Retina (tissue), 1 donor: ENCODE measurements at regions not wholly inside any gene's neighbourhood (a gene's known extent, or its start where the extent isn't known, plus 50 kb on each side); places are given as distances from the start of the nearest gene placed in this dataset.
"Not testable (repeated sequence)": the region's sequence is repeated elsewhere in the genome, so short reads cannot be mapped to it uniquely, and the experiment has no call there.

ENCODE experiments used
- DNase-seq: peaks from one replicate; pipeline ENCODE4 v3.0.0-alpha.2; 2016

DNA sequence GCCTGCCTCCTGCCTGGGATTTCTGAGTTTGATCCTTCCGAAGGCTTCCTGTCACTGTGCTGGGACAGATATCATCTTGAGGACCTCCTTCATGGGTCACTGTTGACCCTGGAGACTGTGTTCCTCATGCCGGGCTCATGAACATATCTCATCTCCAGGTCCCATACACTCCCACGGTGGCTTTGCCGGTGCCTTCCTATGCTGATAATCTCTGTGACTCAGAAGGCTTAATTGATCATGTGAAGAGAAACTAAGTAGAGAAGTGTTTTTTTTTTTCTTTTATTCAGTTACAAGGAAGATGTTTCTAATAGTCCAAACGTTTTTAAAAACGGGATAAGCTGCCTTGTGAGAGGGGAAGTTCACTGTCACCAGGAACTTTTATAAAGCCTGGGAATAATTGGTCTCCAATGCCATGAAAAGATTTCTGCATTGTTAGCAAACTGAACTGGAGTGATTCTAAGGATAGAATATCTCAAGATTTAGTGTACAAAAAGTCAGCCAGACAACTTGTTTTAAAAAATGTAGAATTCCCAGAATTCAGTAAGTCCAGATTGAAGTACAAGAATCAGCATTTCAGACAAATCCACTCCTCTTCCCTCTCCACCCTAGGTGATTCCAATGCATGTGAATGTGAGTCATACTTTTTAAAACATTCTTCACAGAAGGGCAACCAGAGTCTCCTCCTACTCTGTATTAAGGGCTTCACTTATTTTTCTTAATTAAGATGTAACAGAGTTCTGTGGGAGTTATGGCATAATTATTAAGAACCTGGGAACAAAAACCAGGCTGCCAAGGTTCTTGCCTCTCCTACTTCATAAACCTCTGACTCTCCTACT lies 139.8 kb upstream of the LGR5 start:
- no peak for DNase-seq

DNA sequence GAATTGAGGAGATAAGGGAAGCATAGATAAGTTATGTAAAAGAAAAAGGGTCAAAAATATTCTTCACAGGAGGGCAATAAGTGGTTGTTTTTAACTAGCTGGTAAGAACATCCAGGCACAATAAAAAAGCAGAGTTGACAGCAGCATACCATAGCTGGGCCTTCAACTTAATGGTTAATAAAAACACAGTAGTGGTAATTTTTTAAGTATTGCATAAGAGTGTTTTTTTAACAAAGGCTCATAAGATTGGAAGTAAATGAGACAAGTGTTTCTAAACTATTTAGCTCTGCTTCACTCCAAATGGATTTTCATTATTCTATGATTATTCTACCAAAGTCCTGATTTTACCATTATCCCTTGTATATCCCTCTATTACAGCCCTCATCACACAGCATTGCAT lies 140.1 kb upstream of the TSPAN8 start:
- DNase-seq = no peak

DNA sequence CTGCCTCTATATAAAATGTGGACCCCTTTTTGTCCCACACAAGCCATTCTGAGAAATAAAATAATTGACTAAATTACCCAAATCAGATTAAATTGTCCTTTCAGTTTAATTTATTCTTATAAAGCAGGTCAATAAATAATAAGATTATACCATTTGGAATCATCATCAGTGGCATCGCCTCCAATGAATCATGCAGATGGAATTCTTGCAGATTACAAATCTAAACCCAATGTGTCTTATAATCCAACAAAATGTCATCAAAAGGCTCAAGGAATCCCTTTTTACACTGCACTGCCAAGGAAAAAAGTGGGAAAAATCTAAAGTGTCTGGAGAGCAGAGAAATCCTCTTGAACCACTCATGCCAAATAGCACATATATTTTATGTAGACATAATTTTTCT lies 138.2 kb upstream of the TSPAN8 start:
- no peak for DNase-seq

DNA sequence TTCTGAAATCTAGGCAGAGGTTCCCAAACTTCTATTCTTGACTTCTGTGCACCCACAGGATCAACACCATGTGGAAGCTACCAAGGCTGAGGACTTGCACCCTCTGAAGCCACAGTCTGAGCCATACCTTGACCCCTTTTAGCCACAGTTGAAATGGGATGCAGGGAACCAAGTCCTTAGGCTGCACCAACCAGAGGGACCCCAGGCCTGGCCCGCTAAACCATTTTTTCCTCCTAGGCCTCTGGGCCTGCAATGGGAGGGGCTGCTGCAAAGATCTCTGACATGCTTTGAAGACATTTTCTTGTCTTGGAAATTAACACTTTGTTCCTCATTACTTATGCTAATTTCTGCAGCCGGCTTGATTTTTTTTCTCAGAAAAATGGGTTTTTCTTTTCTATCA lies 133.9 kb upstream of the TSPAN8 start:
- DNase-seq = no peak

DNA sequence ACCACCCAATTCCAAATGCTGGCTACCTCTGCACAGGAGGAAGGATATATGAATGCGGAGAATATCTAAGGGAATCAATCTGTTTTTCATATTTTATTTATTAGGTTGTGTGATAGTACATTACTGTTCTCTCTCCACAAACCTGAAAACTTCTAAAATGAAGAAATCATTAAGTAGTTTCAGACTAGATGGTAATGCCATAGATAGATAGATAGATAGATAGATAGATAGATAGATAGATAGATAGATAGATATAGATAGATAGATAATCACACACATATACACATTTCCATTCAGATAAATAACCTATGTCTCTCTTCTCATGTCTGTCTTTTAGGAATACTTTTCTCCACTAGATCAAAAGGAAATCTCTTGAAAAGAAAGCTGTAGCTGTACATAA lies 126.1 kb upstream of the TSPAN8 start:
- DNase-seq = no peak

DNA sequence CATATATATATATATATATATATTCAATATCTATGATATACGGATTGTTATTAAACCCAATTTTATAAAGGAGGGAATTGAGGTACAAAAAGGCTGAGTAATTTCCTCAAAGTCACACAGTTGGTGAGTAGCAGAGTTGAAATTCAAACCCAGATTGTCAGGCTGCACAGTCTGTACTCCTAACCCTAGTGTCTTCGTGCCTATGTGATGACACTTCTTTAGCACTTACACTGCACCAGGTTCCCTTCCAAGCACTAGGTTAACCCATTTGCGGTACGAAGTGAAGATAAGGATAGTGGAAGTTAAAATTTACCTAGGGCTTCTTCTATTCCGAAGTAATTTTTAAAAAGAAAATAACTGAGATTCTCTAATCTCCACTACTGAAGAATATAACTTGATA lies 125.1 kb upstream of the TSPAN8 start:
- no peak for DNase-seq

DNA sequence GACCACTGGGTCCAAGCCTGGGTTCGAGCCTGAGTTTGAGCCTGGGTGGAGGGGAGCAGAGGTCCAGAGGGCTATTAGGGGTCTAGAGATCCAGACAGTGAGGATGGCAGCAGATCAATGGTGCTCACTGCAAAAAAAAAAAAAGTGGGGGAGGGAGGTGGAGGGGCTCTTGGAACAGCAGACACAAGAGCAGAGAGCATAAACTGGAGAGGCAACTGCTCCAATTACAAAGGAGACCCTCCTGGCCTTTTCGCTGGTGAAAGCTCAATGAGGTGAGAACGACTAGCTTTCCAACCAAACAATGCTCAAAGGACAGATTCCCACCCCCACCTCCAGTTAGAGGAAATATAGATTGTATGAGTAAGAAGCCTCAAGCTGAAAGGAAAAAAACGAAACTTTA lies 124.2 kb upstream of the TSPAN8 start:
- no peak for DNase-seq

DNA sequence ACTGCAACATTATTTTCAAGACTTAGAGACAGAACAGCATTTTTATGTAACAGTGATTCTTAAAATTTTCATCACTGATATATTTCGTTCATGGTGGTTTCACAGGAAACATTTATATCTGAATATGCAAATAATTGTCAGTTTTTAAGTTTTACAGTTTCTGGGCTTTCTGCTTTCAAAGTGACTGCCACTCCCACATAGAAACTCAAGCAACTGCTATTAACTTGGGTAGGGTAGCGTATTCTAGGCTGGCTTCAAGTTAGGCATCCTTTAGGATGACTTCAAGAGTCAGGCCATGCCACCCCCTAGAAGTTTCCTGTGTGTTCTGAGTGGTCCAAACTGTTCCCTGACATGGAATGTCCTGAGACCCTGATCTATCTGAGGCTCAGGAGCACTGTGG lies 123.6 kb upstream of the TSPAN8 start:
- DNase-seq = no peak

DNA sequence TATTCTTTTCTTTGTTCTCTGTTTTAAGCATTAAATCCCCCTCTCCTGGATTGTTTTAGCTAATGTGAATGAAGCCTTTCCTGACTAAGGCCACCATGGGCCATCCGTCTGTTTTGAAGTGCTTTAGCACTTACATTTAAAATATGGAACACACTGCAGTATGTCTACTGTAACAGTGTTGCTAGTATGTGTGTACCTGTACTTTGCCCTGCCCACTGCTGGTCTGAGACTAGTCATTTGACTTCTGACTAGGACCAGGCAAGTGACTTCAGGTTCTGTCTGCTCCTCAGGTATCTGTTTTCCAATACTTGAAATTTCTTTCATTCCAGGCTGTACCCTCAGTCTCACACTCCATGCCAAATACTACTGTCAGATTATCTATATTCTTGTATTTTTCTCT lies 120.1 kb upstream of the TSPAN8 start:
- DNase-seq = no peak

DNA sequence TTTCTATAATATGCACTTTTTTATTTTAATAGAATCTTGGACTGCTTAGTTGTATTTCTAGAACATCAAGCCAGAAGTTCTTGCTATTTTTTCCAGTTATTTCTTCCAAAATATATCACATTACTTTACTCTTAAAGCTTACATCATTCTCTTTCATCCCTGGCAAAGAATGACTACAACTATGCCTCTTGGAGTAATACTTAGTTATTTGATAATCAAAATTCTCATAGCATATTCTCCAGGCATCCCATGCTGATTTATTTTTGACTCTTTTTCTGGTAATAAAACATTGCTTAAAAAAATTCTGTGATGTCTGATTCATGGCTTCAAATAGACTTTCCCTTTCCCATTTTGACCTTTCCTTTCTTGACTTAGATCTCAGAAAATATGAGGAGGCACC lies 118.7 kb upstream of the TSPAN8 start:
- no peak for DNase-seq

DNA sequence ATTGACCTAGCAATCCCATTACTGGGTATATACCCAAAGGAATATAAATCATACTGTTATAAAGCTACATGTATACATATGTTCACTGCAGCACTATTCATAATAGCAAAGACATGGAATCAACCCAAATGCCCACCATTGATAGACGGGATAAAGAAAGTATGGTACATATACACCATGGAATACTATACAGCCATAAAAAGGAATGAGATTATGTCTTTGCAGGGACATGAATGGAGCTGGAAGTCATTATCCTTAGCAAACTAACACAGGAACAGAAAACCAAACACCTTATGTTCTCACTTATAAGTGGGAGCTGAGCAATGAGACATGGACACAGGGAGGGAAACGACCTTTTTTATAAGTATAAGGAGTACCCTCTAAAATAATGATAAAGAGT lies 113.0 kb upstream of the TSPAN8 start:
- not testable (repeated sequence) for DNase-seq

DNA sequence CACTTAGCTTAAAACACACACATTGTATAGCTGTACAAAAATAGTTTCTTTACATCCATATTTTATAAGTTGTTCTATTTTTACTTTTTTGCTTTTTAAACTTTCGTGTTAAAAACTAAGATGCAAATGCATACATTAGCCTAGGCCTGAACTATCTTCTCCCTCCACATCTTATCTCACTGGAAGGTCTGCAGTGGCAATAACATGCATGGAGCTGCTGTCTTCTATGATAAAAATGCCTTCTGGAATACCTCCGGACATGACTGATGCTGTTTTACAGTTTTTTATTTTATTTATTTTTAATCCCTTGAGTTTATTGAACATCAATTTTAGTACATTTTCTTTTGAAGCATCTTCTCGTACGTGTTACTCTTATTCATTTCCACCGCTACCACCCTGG lies 112.3 kb upstream of the TSPAN8 start:
- DNase-seq = no peak

DNA sequence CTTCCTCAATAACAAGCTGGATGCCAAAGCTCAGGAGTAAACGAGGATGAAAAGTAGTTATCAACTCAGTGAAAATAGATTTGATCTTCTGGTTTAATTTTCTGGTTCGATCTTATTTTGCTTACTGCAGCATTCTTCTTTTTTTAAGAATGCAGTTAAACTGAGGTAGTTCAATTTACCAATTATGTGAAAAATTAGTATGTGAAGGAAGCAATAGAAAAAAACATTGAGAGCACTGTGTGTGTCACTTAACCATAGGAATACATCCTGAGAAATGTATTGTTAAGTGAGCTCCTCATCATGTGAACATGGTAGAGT lies 111.4 kb upstream of the TSPAN8 start:
- no peak for DNase-seq

DNA sequence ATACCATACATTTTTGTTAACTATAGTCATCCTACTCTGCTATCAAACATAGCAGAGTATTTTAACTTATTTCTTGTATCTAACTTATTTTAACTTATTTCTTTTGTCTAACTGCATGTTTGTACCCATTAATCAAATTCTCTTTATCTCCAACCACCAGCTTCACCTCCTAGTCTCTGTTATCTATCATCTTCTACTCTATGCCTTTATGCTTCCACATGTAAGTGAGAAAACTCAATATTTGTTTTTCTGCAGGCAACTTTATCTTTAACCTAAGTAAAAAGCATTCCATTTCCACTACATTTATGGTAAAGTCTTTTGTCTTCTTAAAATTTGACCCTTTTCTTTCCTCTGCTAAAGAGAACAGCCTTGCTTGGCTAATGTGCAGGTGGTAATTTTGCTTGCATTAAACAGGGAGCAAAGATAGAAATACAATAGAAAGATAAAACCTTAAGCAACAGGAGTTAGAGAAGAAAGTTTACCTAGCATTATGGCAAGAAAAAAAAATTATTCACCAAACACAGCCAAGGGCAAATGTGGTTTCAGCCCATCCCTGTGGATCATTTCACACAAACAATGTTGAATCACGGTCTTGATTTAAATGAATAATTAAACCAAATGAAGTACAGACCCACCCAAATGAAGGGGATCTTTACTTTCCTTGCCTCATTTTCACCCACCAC lies 110.9 kb upstream of the TSPAN8 start:
- no peak for DNase-seq

DNA sequence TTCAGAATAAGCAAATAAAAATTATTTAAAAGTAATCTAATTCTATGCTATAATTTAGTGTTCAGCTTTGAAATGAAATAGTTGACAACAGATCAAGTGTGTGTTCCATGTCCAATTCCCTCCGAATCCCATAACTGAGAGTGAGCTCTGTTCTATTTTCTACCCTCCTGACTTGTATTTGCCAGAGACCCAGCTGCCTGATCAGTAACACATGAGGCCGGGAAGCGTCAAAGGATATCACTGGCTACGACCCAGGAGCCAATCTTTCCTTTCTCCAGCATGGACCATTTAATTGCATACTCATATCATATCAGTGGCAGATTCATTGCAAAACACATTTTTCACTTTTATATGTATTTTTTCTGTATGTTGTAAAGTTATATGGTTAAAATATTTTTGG lies 108.8 kb upstream of the TSPAN8 start:
- no peak for DNase-seq

DNA sequence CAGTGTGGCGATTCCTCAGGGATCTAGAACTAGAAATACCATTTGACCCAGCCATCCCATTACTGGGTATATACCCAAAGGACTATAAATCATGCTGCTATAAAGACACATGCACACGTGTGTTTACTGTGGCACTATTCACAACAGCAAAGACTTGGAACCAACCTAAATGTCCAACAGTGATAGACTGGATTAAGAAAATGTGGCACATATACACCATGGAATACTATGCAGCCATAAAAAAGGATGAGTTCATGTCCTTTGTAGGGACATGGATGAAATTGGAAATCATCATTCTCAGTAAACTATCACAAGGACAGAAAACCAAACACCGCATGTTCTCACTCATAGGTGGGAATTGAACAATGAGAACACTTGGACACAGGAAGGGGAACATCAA lies 107.9 kb upstream of the TSPAN8 start:
- not testable (repeated sequence) for DNase-seq

DNA sequence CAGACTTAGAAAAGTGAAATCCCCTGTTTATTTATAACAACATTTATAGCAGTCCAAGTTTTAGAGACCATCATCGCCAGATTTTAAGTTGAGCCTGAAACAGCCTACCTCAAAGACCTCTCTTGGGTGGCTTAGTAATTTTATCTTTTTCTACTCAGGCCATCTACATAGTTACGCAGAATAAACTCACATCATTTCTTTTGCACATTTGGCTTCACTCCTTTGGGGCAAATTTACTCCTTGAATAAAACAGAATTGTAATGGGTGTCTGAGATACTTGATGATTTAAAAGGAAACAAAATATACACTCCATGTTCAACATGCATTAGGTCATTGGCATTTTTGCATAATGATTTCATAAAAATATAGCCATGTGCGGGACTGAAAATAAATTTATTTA lies 104.7 kb upstream of the TSPAN8 start:
- DNase-seq = no peak

DNA sequence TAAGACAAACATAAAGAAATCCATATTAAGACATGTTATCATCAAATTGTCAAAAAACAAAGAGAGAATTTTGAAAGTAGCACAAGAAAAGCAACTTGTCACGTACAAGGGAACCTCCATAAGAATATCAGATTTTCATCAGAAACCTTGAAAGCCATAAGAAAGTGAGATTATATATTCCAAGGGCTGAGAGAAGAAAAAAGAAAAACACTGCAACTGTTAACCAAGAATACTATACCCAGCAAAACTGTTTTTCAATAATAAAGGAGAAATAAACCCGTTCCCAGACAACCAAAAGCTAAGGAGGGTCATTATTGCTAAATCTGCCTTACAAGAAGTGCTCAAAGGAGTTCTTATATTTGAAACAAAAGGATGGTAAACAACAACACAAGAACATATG lies 94.7 kb upstream of the TSPAN8 start:
- no peak for DNase-seq

DNA sequence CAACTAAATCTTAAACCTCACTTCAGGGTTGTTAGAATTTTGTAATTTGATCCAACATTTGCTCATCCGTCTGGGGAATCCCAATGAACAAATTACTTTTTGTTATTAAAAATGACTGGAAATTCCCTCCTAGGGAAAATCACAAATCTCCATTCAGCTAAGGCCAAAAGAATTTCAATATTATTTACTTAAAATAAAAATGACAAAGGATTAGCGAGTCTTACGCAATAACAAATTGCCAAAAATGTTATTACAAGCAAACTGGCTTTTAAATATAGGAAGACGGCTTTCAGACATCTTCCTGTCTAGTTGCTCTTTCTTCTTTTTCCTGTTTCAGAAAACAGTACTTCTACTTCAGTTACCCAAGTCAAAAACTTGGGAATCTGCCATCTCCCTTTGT lies 92.4 kb upstream of the TSPAN8 start:
- DNase-seq = no peak

DNA sequence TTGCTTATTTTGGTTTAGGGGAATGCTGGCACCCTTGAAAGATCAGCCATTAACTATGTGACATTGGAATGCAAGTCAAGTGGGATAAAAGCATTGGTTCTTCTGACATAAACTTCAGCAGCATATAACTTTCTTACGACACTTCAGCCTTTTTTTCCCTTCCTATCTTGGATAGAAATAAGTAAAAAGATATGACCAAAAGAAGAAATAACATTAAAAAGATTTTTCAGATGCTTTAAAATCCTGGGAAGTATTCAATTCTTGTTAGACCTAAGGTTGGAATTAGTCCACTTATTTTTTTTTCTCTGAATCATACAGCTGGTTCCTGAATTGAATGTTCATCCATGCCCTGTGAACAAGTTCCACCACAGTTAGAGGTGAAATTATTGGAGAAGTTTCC lies 85.6 kb upstream of the TSPAN8 start:
- DNase-seq = no peak

DNA sequence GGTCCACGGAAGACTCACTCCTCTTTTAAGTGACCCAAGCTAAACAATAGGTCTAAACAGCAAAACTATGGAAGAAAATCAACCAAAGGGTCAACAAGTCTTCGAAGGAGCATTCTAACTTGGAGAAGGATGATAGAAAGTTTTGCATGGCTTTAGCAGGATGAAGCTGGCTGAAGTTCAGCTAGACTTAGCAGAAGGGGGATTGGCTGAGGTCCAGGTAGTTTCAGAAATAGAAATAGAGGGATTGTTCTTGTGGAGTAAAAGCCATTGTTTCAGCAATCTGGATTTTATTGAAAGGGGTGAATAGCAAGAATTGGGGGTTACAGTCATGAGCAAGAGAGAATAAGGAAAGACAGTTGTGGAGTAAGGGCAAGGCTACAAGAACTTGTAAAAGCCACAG lies 84.7 kb upstream of the TSPAN8 start:
- DNase-seq = no peak

DNA sequence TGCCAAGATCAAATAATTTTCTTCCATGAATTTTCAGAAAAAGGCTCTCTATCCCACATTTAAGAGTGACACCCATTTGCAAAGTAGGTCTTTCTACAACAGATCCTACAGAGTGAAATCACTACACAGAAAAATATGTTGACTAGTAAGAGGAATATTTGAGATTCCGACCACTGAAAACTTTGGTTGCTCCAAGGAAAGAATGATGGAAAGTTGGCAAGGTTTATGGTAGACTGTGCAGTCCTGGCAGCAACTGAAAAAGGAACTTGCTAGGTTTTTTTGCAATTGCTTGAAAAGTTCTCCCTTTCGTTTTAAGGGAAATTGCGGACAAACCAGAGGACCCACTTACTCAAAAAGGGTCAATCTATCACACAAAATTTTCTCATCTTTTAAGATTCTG lies 83.1 kb upstream of the TSPAN8 start:
- no peak for DNase-seq

DNA sequence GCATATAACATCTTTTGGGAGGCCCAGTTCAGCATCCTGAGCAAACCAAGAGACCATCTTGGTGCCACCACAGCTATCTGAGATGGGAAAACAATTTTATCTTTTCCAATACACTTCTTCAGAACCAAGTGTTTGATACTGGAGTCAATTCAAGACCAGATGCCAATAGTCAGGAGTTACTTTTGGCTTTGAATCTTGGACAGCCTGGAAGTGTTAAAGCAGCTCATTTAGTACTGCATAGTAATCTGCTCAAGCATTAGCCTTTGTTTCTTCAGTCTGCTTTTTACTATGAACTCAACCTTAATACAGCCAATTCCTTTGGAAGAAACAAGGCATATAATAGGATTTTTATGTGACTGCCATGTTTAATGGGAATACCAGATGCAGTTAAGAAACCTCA lies 81.9 kb upstream of the TSPAN8 start:
- no peak for DNase-seq

DNA sequence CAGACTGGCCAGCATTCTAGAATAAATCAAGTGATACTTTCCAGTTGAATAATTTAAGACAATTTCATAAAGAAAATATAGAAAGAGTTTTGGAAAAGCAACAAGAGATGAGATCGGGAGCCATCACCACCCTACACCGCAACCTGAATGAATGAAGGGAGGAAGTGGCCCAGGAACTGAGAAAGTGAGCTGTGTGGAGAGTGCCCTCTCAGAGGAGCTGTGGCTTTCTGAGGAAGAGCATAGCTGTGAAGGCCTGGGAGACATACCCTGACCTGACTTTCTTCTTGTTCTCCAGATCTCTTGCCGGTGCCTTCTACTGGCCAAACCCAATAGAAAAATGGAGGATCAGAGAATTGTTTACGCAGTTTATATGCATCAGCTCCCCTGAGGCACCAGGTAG lies 79.3 kb upstream of the TSPAN8 start:
- no peak for DNase-seq

DNA sequence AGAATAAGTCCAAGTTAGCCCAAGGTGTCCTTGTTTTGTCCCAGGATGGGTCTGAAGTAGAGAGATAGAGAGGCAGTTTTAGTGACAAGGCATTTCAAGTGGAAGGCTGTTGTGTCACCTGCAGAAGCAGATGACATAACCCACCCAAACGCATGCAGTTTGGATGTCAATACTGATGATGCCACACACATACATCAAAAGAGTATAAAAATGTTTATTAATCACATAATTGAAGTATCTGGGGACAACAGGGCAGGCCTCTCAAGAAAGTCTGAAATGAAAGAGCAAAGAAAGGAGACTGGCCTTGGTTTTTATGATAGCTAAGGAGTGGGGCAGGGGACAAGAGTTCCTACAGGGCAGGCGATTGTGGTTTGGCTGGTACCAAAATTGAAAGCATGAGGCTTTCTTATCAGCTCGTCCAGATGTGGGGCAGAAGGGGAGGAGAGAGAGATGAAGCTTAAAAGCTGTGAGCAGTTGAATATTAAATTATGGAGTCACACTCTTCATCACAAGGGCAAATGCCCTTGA lies 78.4 kb upstream of the TSPAN8 start:
- DNase-seq = no peak
